ENCODE measurements at regions not wholly inside any gene's neighbourhood (a gene's known extent, or its start where the extent isn't known, plus 50 kb on each side); places are given as distances from the start of the nearest gene placed in this dataset.
A peak's percentile ranks its signal among the peaks of the same experiment; 100 is the strongest.

DNA sequence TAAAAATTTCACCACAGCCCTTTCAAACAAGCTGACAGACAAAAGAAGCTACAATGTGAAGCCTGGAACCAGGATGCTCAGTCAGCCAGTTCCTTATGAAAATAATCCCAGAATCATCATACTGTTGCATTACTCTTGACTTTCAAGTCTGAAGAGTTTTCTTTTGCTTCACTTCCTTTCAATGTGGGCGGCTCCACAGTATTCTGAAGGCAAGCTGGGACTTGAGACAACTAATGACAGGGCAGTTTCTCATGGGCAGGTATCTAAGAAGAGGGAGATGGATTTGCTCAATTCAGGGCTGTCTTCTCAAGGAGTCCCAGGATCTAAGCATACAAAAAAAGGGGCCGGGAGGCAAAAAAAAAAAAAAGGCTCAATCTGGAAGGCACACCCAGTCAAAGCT is 173.4 kb downstream of the PAPSS1 start:
- no peaks in the 10 kb centered on the region for H3K36me3 Mint-ChIP-seq (ENCODE audit: low read depth)
- ATAC-seq = no peak

GRCh38 chr4:107541511-107541910 is 178.5 kb downstream of the PAPSS1 start:
- Mint-ChIP-seq H3K27me3 (ENCODE audit: insufficient read depth, low read depth, poor library complexity) (peaks cover 4% of the 10 kb centered on the region), H3K9me3 (no peaks in the 10 kb centered on the region), H3K27ac (no peak overlapping the region), H3K4me1 (no peaks in the 10 kb centered on the region), H3K36me3 (ENCODE audit: low read depth) (no peaks in the 10 kb centered on the region), H3K4me3 (no peak overlapping the region)
- Histone ChIP-seq H3K36me3 (ENCODE audit: insufficient read depth) (no peaks in the 10 kb centered on the region), H3K9me2 (ENCODE audit: insufficient read depth) (no peaks in the 10 kb centered on the region), H3K27me3 (ENCODE audit: insufficient read depth) (no peaks in the 10 kb centered on the region), H3K4me2 (no peak overlapping the region), H4K20me1 (replicated peaks; ENCODE audit: insufficient read depth) (no peaks in the 10 kb centered on the region), H3K79me2 (replicated peaks; ENCODE audit: insufficient read depth) (no peaks in the 10 kb centered on the region), H3F3A (replicated peaks; ENCODE audit: low read depth) (no peaks in the 10 kb centered on the region), H2AFZ (no peak overlapping the region), H3K4me1 (ENCODE audit: insufficient read depth) (no peaks in the 10 kb centered on the region), H3K27ac (ENCODE audit: low read depth) (no peak overlapping the region), H3K4me3 (no peak overlapping the region)
- no peak for DNase-seq (ENCODE audit: low spot score)
- no peak for ATAC-seq
- TF ChIP-seq ZNF462 (CRISPR knock-in tag; IDR thresholded peaks at IDR 0.05) (no peak), POLR2AphosphoS5 (IDR thresholded peaks at IDR 0.05; ENCODE audit: low read depth) (no peak), ZNF114 (CRISPR knock-in tag; IDR thresholded peaks at IDR 0.05) (no peak), STAT1 (IDR thresholded peaks at IDR 0.05; ENCODE audit: unreplicated experiment) (no peak), ZNF331 (CRISPR knock-in tag; IDR thresholded peaks at IDR 0.05; ENCODE audit: low read depth) (no peak), REST (IDR thresholded peaks at IDR 0.05; ENCODE audit: unreplicated experiment) (no peak), EZH2 (IDR thresholded peaks at IDR 0.05; ENCODE audit: low read depth, unreplicated experiment) (no peak), CREB1 (CRISPR knock-in tag; IDR thresholded peaks at IDR 0.05; ENCODE audit: low read depth) (no peak), EZH2phosphoT487 (IDR thresholded peaks at IDR 0.05; ENCODE audit: unreplicated experiment) (no peak)
- TF ChIP-seq, protein P1, sequence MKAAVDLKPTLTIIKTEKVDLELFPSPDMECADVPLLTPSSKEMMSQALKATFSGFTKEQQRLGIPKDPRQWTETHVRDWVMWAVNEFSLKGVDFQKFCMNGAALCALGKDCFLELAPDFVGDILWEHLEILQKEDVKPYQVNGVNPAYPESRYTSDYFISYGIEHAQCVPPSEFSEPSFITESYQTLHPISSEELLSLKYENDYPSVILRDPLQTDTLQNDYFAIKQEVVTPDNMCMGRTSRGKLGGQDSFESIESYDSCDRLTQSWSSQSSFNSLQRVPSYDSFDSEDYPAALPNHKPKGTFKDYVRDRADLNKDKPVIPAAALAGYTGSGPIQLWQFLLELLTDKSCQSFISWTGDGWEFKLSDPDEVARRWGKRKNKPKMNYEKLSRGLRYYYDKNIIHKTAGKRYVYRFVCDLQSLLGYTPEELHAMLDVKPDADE (IDR thresholded peaks at IDR 0.05) = no peak

More for the DNA sequence above, 173.4 kb downstream of the PAPSS1 start:
- Histone ChIP-seq H4K20me1 (replicated peaks; ENCODE audit: insufficient read depth) (no peaks in the 10 kb centered on the region), H3K36me3 (ENCODE audit: insufficient read depth) (no peaks in the 10 kb centered on the region), H3K27ac (ENCODE audit: low read depth) (no peak overlapping the region), H3K4me1 (ENCODE audit: insufficient read depth) (0 out of 2 replicates have a peak, but pooled peaks cover 6% of the 10 kb centered on the region), H2AFZ (peak overlapping the region; percentile 44; the same call in 1 of the 2 replicates), H3K27me3 (ENCODE audit: insufficient read depth) (no peaks in the 10 kb centered on the region), H3K79me2 (replicated peaks; ENCODE audit: insufficient read depth) (no peaks in the 10 kb centered on the region), H3K9me2 (ENCODE audit: insufficient read depth) (no peaks in the 10 kb centered on the region), H3F3A (replicated peaks; ENCODE audit: low read depth) (no peaks in the 10 kb centered on the region), H3K4me3 (no peak overlapping the region), H3K4me2 (no peak overlapping the region)
- no peak overlapping the region; the same call in 1 of the 2 replicates for H3K27ac Mint-ChIP-seq
- peaks cover 4% of the 10 kb centered on the region; the same call in 2 of the 3 replicates for H3K4me1 Mint-ChIP-seq
- no peak overlapping the region for H3K4me3 Mint-ChIP-seq
- H3K9me3 Mint-ChIP-seq = peaks cover 5% of the 10 kb centered on the region; the same call in 2 of the 3 replicates
- no peak for TF ChIP-seq EZH2 (IDR thresholded peaks at IDR 0.05; ENCODE audit: low read depth, unreplicated experiment)
- no peak for TF ChIP-seq CREB1 (CRISPR knock-in tag; IDR thresholded peaks at IDR 0.05; ENCODE audit: low read depth)
- no peak for TF ChIP-seq POLR2AphosphoS5 (IDR thresholded peaks at IDR 0.05; ENCODE audit: low read depth)
- DNase-seq (ENCODE audit: low spot score) = no peak
- H3K27me3 Mint-ChIP-seq (ENCODE audit: insufficient read depth, low read depth, poor library complexity) = peaks cover 2% of the 10 kb centered on the region

Data from GM23338 (cell line).